B cell (primary cell): ENCODE measurements at regions not wholly inside any gene's neighbourhood (a gene's known extent, or its start where the extent isn't known, plus 50 kb on each side); places are given as distances from the start of the nearest gene placed in this dataset.

Source experiments
- CTCF ChIP-seq: fragments of 200-600 bp; IDR thresholded peaks from one replicate; pipeline ENCODE4 v1.8.0; 2022; ENCODE audit warnings: antibody characterized with exemption, mild to moderate bottlenecking
- EZH2 ChIP-seq: IDR thresholded peaks from 2 replicates; pipeline ENCODE4 v1.6.1; 2012; ENCODE audit warnings: borderline replicate concordance, low read depth, mild to moderate bottlenecking, moderate library complexity, low read length; ENCODE audit not compliant: insufficient read depth, poor library complexity, severe bottlenecking

DNA sequence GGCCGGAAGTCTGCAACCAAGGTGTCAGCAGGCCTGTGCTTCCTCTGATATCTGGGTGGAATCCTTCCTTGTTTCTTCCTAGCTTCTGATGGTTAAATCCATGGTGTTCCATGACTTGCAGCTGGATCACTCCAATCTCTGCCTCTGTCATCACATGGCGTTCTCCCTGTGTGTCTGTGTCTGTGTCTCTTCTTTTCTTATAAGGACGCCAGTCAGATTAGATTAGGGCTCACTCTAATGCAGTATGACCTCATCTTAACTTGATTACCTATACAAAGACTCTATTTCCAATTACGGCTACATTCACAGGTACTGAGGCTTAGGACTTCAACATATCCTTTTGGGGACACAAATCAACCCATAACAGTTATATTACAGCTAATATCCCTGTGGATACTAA is 70.3 kb upstream of the FAM3C start:
- no peak for TF ChIP-seq CTCF
- TF ChIP-seq EZH2: no peak
